HCT116 (cell line): ENCODE measurements at regions not wholly inside any gene's neighbourhood (a gene's known extent, or its start where the extent isn't known, plus 50 kb on each side); places are given as distances from the start of the nearest gene placed in this dataset.

Experiments
- ATAC-seq: fragments of 200-7000 bp; cut with Tn5 transposase; 2 replicates; pipeline ENCODE4 v1.9.1; 2020; ENCODE audit warnings: mild to moderate bottlenecking, moderate library complexity
- BruUV-seq: library from RNA; stranded (reverse); fragments of 400-500 nt; replicated peaks from 2 replicates; lab custom pipeline; 2021; lab: Mats Ljungman, UMichigan
- CTCF ChIA-PET: fragments of 300-600 bp; sonication (Branson Sonifier 250); formaldehyde crosslinking; loops from one replicate; lab custom pipeline; 2021; ENCODE audit warnings: antibody characterized with exemption; lab: Charles Lee
- POLR2A ChIA-PET: fragments of 300-600, 350-600 bp; sonication (Branson Sonifier 250); formaldehyde crosslinking; loops from one replicate; lab custom pipeline; 2021; ENCODE audit warnings: antibody characterized with exemption; lab: Charles Lee
- RAD21 ChIA-PET, 2 experiments: fragments of 300-600 bp; sonication (Branson Sonifier 250); formaldehyde crosslinking; loops; one replicate each; lab custom pipeline; 2023; ENCODE audit warnings: low total read pairs in 2 of 2; ENCODE audit not compliant: uncharacterized antibody in 2 of 2, unreplicated experiment in 2 of 2, low non-redundant PET in 1 of 2; lab: Charles Lee
- DNase-seq: peaks from one replicate; pipeline ENCODE4 v3.0.0-alpha.2; 2010; ENCODE audit warnings: low read depth, low spot score
- H2AFZ ChIP-seq: fragments of 200-600 bp; shearing (Covaris generic), sonication (generic); 2 replicates; pipeline ENCODE4 v1.6.1; 2017; ENCODE audit warnings: low read depth, mixed run types, mixed read lengths, antibody characterized with exemption, low read length; ENCODE audit not compliant: poor library complexity, severe bottlenecking
- H3K27ac ChIP-seq: 2 replicates; pipeline ENCODE4 v1.5.1; 2012; ENCODE audit warnings: low read depth, low read length
- H3K27me3 ChIP-seq: fragments of 200-600 bp; sonication (generic); 2 replicates; pipeline ENCODE4 v1.6.1; 2016; ENCODE audit warnings: mixed run types, low read length, mixed read lengths; ENCODE audit not compliant: insufficient read depth
- H3K36me3 ChIP-seq, 2 experiments: fragments of 200-500 bp in 1 of 2; fragments of 200-600 bp in 1 of 2; sonication (Bioruptor generic) in 1 of 2; sonication (generic) in 1 of 2; 2 replicates each; pipeline versions ENCODE4 v1.5.1 to v1.6.1; 2014 to 2016; ENCODE audit warnings: low read length in 2 of 2, inconsistent platforms in 1 of 2, mixed read lengths in 1 of 2, mixed run types in 1 of 2; ENCODE audit not compliant: insufficient read depth in 2 of 2, control insufficient read depth in 1 of 2
- H3K4me1 ChIP-seq, 2 experiments: fragments of 200-600 bp in 1 of 2; sonication (generic) in 1 of 2; 2 replicates each; pipeline versions ENCODE4 v1.5.1 to v1.6.1; 2012 to 2017; ENCODE audit warnings: low read length in 2 of 2, inconsistent platforms in 1 of 2, mild to moderate bottlenecking in 1 of 2, mixed read lengths in 1 of 2, mixed run types in 1 of 2, moderate library complexity in 1 of 2; ENCODE audit not compliant: insufficient read depth in 2 of 2, control insufficient read depth in 1 of 2
- H3K4me2 ChIP-seq: fragments of 200-600 bp; sonication (generic); 2 replicates; pipeline ENCODE4 v1.6.1; 2017; ENCODE audit warnings: mixed run types, low read length, mixed read lengths
- H3K4me3 ChIP-seq, 2 experiments: fragments of 200-600 bp in 1 of 2; sonication (generic) in 1 of 2; replicated peaks in 1 of 2; 2 replicates each; pipeline ENCODE4 v1.5.1; 2011 to 2016; ENCODE audit warnings: low read length in 2 of 2, control low read depth in 1 of 2, low read depth in 1 of 2, mild to moderate bottlenecking in 1 of 2, mixed read lengths in 1 of 2, mixed run types in 1 of 2
- H3K79me2 ChIP-seq: fragments of 200-600 bp; sonication (generic); 2 replicates; pipeline ENCODE4 v1.6.1; 2017; ENCODE audit warnings: mild to moderate bottlenecking, mixed run types, low read length, moderate library complexity, mixed read lengths; ENCODE audit not compliant: insufficient read depth
- H3K9ac ChIP-seq: fragments of 200-600 bp; sonication (generic); 2 replicates; pipeline ENCODE4 v1.6.1; 2016; ENCODE audit warnings: low read length, mixed read lengths
- H3K9me2 ChIP-seq: fragments of 200-600 bp; sonication (generic), shearing (Covaris generic); 2 replicates; pipeline ENCODE4 v1.6.1; 2017; ENCODE audit warnings: mixed run types, mild to moderate bottlenecking, moderate library complexity; ENCODE audit not compliant: insufficient read depth
- H3K9me3 ChIP-seq, 2 experiments: fragments of 200-500 bp in 1 of 2; fragments of 200-600 bp in 1 of 2; sonication (Bioruptor generic) in 1 of 2; sonication (generic) in 1 of 2; 2 replicates each; pipeline ENCODE4 v1.6.1; 2014 to 2017; ENCODE audit warnings: low read length in 2 of 2, mixed read lengths in 2 of 2, inconsistent platforms in 1 of 2, low read depth in 1 of 2, mild to moderate bottlenecking in 1 of 2, mixed run types in 1 of 2, moderate library complexity in 1 of 2; ENCODE audit not compliant: control insufficient read depth in 1 of 2, insufficient read depth in 1 of 2
- H4K20me1 ChIP-seq: fragments of 200-600 bp; sonication (generic), shearing (Covaris generic); 2 replicates; pipeline ENCODE4 v1.6.1; 2017; ENCODE audit warnings: mixed run types, mild to moderate bottlenecking, moderate library complexity; ENCODE audit not compliant: insufficient read depth
- CBX3 ChIP-seq: IDR thresholded peaks from 2 replicates; pipeline ENCODE4 v1.6.1; 2012; ENCODE audit warnings: low read depth
- CEBPB ChIP-seq: IDR thresholded peaks from 2 replicates; pipeline ENCODE4 v1.6.1; 2012; ENCODE audit warnings: low read depth
- CTCF ChIP-seq, 3 experiments: fragments of 200-600 bp in 1 of 3; sonication (generic) in 1 of 3; IDR thresholded peaks in 2 of 3; conservative IDR thresholded peaks in 1 of 3; 2 replicates each; pipeline ENCODE4 v1.5.1; 2012 to 2017; ENCODE audit warnings: low read depth in 2 of 3, low read length in 2 of 3, antibody characterized with exemption in 1 of 3, borderline replicate concordance in 1 of 3, control low read depth in 1 of 3, mild to moderate bottlenecking in 1 of 3, mixed read lengths in 1 of 3, mixed run types in 1 of 3, moderate library complexity in 1 of 3; ENCODE audit not compliant: insufficient read depth in 1 of 3
- EGR1 ChIP-seq: IDR thresholded peaks from 2 replicates; pipeline ENCODE4 v1.6.1; 2012; ENCODE audit warnings: low read depth
- ELF1 ChIP-seq: IDR thresholded peaks from 2 replicates; pipeline ENCODE4 v1.6.1; 2012; ENCODE audit warnings: low read depth, borderline replicate concordance
- EZH2 ChIP-seq: fragments of 200-600 bp; sonication (generic); IDR thresholded peaks from 2 replicates; pipeline ENCODE4 v1.6.1; 2017; ENCODE audit warnings: antibody characterized with exemption, mixed run types
- EZH2phosphoT487 ChIP-seq: fragments of 200-600 bp; IDR thresholded peaks from 2 replicates; pipeline ENCODE4 v1.6.1; 2018; ENCODE audit warnings: antibody characterized with exemption, borderline replicate concordance
- FOSL1 ChIP-seq: IDR thresholded peaks from 2 replicates; pipeline ENCODE4 v1.6.1; 2012; ENCODE audit warnings: low read depth
- JUND ChIP-seq: IDR thresholded peaks from 2 replicates; pipeline ENCODE4 v1.6.1; 2012
- POLR2A ChIP-seq: IDR thresholded peaks from 2 replicates; pipeline ENCODE4 v1.7.0; 2011; ENCODE audit warnings: borderline replicate concordance; ENCODE audit not compliant: insufficient read depth, insufficient read length; ENCODE audit errors: extremely low read depth
- POLR2AphosphoS5 ChIP-seq: IDR thresholded peaks from 2 replicates; pipeline ENCODE4 v1.6.1; 2011; ENCODE audit warnings: mild to moderate bottlenecking, low read depth, low read length, moderate library complexity
- RAD21 ChIP-seq: IDR thresholded peaks from 2 replicates; pipeline ENCODE4 v1.6.1; 2012; ENCODE audit warnings: low read depth, mild to moderate bottlenecking
- SIN3A ChIP-seq: IDR thresholded peaks from 2 replicates; pipeline ENCODE4 v1.6.1; 2012; ENCODE audit warnings: low read depth
- SP1 ChIP-seq: IDR thresholded peaks from 2 replicates; pipeline ENCODE4 v1.6.1; 2012; ENCODE audit warnings: low read depth
- SRF ChIP-seq: IDR thresholded peaks from 2 replicates; pipeline ENCODE4 v1.6.1; 2012; ENCODE audit warnings: low read depth
- YY1 ChIP-seq: IDR thresholded peaks from 2 replicates; pipeline ENCODE4 v1.6.1; 2011; ENCODE audit warnings: low read length, low read depth, moderate library complexity, mild to moderate bottlenecking; ENCODE audit not compliant: insufficient replicate concordance; ENCODE audit errors: extremely low read depth
- ZFX ChIP-seq: fragments of 450-650 bp; IDR thresholded peaks from 2 replicates; pipeline ENCODE4 v1.6.1; 2017
- ZNF274 ChIP-seq: fragments of 200-500 bp; sonication (Bioruptor generic); IDR thresholded peaks from 2 replicates; pipeline ENCODE4 v1.6.1; 2014; ENCODE audit warnings: mild to moderate bottlenecking, low read depth, low read length, inconsistent platforms
- intact Hi-C: fragments of 100-400 bp; cut with micrococcal nuclease; formaldehyde crosslinking; loops from 2 replicates; pipeline ENCODE4 v1.10.0; 2022
- TF ChIP-seq, protein P1 (sequence below): IDR thresholded peaks from 2 replicates; pipeline ENCODE4 v1.6.1; 2012
- TF ChIP-seq, protein P2 (sequence below): IDR thresholded peaks from 2 replicates; pipeline ENCODE4 v1.6.1; 2012

- no peak overlapping the region for H3K9ac ChIP-seq
- ChIA-PET CTCF (no interaction called here), POLR2A (no interaction called here), RAD21 (no interaction called here)
- no peak overlapping the region for H3K4me3 ChIP-seq
- H3K27me3 ChIP-seq = peaks cover 25% of the 10 kb centered on the region
- no peaks in the 10 kb centered on the region for H3K36me3 ChIP-seq
- TF ChIP-seq JUND = no peak
- TF ChIP-seq ZNF274 = no peak
- no peak for TF ChIP-seq CBX3
- TF ChIP-seq POLR2AphosphoS5 = no peak
- H3K9me2 ChIP-seq = no peaks in the 10 kb centered on the region
- no TSS peak for BruUV-seq
- H3K4me1 ChIP-seq = no peaks in the 10 kb centered on the region
- H3K4me2 ChIP-seq = no peak overlapping the region
- H4K20me1 ChIP-seq = no peaks in the 10 kb centered on the region
- no peaks in the 10 kb centered on the region for H3K9me3 ChIP-seq
- no peak overlapping the region for H3K27ac ChIP-seq
- H3K79me2 ChIP-seq = no peaks in the 10 kb centered on the region
- intact Hi-C loops = no loop called here
- H2AFZ ChIP-seq = no peak overlapping the region
- ATAC-seq = no peak
- no peak for DNase-seq
These were observed 319.0 kb upstream of the CXCR4 start for GRCh38 chr2:136436936-136437335.

- ChIA-PET RAD21 (no interaction called here), CTCF (no interaction called here), POLR2A (no interaction called here)
- Histone ChIP-seq H3K36me3 (no peaks in the 10 kb centered on the region), H3K4me3 (no peak overlapping the region), H3K9me3 (no peaks in the 10 kb centered on the region), H3K4me1 (no peaks in the 10 kb centered on the region), H3K9me2 (no peaks in the 10 kb centered on the region), H4K20me1 (no peaks in the 10 kb centered on the region), H3K79me2 (no peaks in the 10 kb centered on the region), H3K27me3 (peaks cover 15% of the 10 kb centered on the region; the same call in 1 of the 2 replicates), H3K9ac (no peak overlapping the region), H3K27ac (no peak overlapping the region), H2AFZ (no peak overlapping the region), H3K4me2 (no peak overlapping the region)
- DNase-seq (no peak), ATAC-seq (no peak)
- intact Hi-C loops = no loop called here
- BruUV-seq = no TSS peak
- TF ChIP-seq SP1 (no peak), CBX3 (no peak), EZH2 (no peak), CTCF (IDR thresholded peaks at IDR 0.05 in 2 of 3, conservative IDR thresholded peaks at IDR 0.05 in 1 of 3; ENCODE audit: borderline replicate concordance in 1 of 3, insufficient read depth in 1 of 3, low read depth in 2 of 3, low read length in 2 of 3) (no peak), CEBPB (no peak), EGR1 (no peak), EZH2phosphoT487 (no peak), YY1 (no peak), ZFX (no peak), SIN3A (no peak), ELF1 (no peak), POLR2A (no peak), FOSL1 (no peak), ZNF274 (no peak), SRF (no peak), RAD21 (no peak)
- TF ChIP-seq, protein P1, sequence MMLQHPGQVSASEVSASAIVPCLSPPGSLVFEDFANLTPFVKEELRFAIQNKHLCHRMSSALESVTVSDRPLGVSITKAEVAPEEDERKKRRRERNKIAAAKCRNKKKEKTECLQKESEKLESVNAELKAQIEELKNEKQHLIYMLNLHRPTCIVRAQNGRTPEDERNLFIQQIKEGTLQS = no peak
- TF ChIP-seq, protein P2, sequence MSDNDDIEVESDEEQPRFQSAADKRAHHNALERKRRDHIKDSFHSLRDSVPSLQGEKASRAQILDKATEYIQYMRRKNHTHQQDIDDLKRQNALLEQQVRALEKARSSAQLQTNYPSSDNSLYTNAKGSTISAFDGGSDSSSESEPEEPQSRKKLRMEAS = no peak
These were observed 316.3 kb upstream of the CXCR4 start for GRCh38 chr2:136434251-136434715.
